Uterus (tissue), 3 donors: ENCODE measurements at regions not wholly inside any gene's neighbourhood (a gene's known extent, or its start where the extent isn't known, plus 50 kb on each side); places are given as distances from the start of the nearest gene placed in this dataset.

ENCODE experiments used
- DNase-seq, 2 donors: peaks; one replicate each; pipeline ENCODE4 v3.0.0-alpha.2; 2019 to 2020
- H3K27ac ChIP-seq, 2 donors: fragments of 200-600 bp; sonication (generic); 1 replicate in 1 of 2; 2 replicates in 1 of 2; pipeline ENCODE4 v1.5.1; 2016 to 2018
- H3K27me3 ChIP-seq, 2 donors: fragments of 200-600 bp; sonication (generic); one replicate each; pipeline ENCODE4 v1.5.1; 2018 to 2019; ENCODE audit warnings: control low read depth in 1 of 2
- H3K36me3 ChIP-seq, 2 donors: fragments of 200-600 bp; sonication (generic); one replicate each; pipeline ENCODE4 v1.5.1; 2019; ENCODE audit warnings: control low read depth in 1 of 2
- H3K4me1 ChIP-seq, 2 donors: fragments of 200-600 bp; sonication (generic); one replicate each; pipeline ENCODE4 v1.5.1; 2018 to 2019; ENCODE audit warnings: control low read depth in 1 of 2
- H3K4me3 ChIP-seq, 2 donors: fragments of 200-600 bp; sonication (generic); 1 replicate in 1 of 2; 2 replicates in 1 of 2; pipeline ENCODE4 v1.5.1; 2018 to 2019; ENCODE audit warnings: mild to moderate bottlenecking in 1 of 2
- H3K9me3 ChIP-seq, 2 donors: fragments of 200-600 bp; sonication (generic); one replicate each; pipeline ENCODE4 v1.5.1; 2019; ENCODE audit warnings: control low read depth in 1 of 2
- CTCF ChIP-seq, 4 experiments: fragments of 200-600 bp in 2 of 4; fragments of 450-650 bp in 2 of 4; sonication (generic) in 2 of 4; IDR thresholded peaks; one replicate each; pipeline ENCODE4 v1.5.1; 2016 to 2019; ENCODE audit warnings: antibody characterized with exemption in 4 of 4, mild to moderate bottlenecking in 2 of 4, moderate library complexity in 1 of 4
- POLR2A ChIP-seq, 2 donors: fragments of 450-650 bp; IDR thresholded peaks; one replicate each; pipeline ENCODE4 v1.6.1; 2016; ENCODE audit warnings: antibody characterized with exemption in 2 of 2, mild to moderate bottlenecking in 1 of 2, moderate library complexity in 1 of 2
- intact Hi-C: fragments of 100-400 bp; cut with DNase I; formaldehyde crosslinking; loops from one replicate; pipeline ENCODE4 v1.15.1; 2023; ENCODE audit warnings: low total_unique reads
- donor health status: DM: yes; HTN: yes; CAD: no.

GRCh38 chr2:224258059-224258458 lies 143.8 kb downstream of the FAM124B start:
- H3K27me3 ChIP-seq: no peaks in the 10 kb centered on the region

DNA sequence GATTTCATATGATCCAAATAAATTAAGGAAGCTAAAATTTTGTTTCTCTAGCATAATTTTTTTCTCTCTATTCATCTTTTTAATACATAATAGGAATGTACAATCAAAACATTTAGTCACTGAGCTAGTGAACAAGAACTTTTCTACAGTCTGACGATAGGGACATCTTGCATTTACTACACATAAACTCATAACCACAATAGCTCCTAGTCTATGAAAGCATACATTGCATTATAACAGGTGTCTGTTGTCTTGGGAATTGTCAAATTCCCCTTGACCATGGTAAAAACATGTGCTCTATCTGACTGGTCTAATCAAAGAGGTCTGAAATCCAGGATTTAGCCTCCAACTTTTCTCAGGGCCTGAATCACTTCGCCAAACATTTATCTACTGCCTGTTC lies 144.8 kb downstream of the FAM124B start:
- Histone ChIP-seq H3K9me3 (no peaks in the 10 kb centered on the region), H3K4me1 (no peaks in the 10 kb centered on the region), H3K27me3 (no peaks in the 10 kb centered on the region), H3K27ac (no peak overlapping the region), H3K36me3 (no peaks in the 10 kb centered on the region), H3K4me3 (no peak overlapping the region)
- intact Hi-C loops: no loop called here
- no peak for TF ChIP-seq CTCF (IDR thresholded peaks at IDR 0.05)
- TF ChIP-seq POLR2A (IDR thresholded peaks at IDR 0.05): no peak
- DNase-seq: no peak

More at GRCh38 chr2:224258059-224258458, 143.8 kb downstream of the FAM124B start:
- no peak for TF ChIP-seq CTCF (IDR thresholded peaks at IDR 0.05)
- no peak for TF ChIP-seq POLR2A (IDR thresholded peaks at IDR 0.05)
- Histone ChIP-seq H3K9me3 (no peaks in the 10 kb centered on the region), H3K27ac (no peak overlapping the region), H3K4me3 (no peak overlapping the region), H3K36me3 (no peaks in the 10 kb centered on the region), H3K4me1 (no peaks in the 10 kb centered on the region)
- DNase-seq: no peak
- intact Hi-C loops: no loop called here

- Histone ChIP-seq H3K4me3 (no peak overlapping the region), H3K36me3 (no peaks in the 10 kb centered on the region), H3K27me3 (no peaks in the 10 kb centered on the region), H3K4me1 (no peaks in the 10 kb centered on the region), H3K27ac (no peak overlapping the region), H3K9me3 (no peaks in the 10 kb centered on the region)
- DNase-seq: no peak
- intact Hi-C loops: no loop called here
- TF ChIP-seq POLR2A (IDR thresholded peaks at IDR 0.05) (no peak), CTCF (IDR thresholded peaks at IDR 0.05) (no peak)
Observed at GRCh38 chr2:224253464-224253863, 148.4 kb downstream of the FAM124B start.

GRCh38 chr2:224252631-224253030 lies 149.3 kb downstream of the FAM124B start:
- H3K4me1 ChIP-seq: no peaks in the 10 kb centered on the region
- no peak overlapping the region for H3K27ac ChIP-seq
- TF ChIP-seq CTCF (IDR thresholded peaks at IDR 0.05): no peak
- TF ChIP-seq POLR2A (IDR thresholded peaks at IDR 0.05): no peak
- intact Hi-C loops: no loop called here
- no peaks in the 10 kb centered on the region for H3K27me3 ChIP-seq
- no peak for DNase-seq
- no peaks in the 10 kb centered on the region for H3K36me3 ChIP-seq
- H3K9me3 ChIP-seq: no peaks in the 10 kb centered on the region
- no peak overlapping the region for H3K4me3 ChIP-seq

DNA sequence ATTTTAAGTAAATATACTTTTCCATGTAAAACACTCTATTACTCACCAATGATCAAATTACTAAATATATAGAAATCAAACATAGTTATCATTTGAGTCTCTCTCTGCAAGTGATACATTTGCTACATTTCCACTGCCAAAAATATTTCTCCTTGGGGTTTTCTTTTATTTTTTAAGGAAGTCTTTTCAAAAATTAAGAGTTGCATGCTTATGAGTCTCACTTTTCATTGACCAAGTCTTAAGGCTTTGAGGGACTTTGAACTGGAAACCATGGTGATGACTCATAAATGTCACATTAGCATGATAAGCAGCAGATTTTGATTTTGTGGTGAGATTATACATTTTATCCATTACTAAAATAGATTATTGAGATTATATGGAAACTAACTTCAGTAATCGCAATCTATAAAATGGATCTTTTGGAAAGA lies 152.9 kb downstream of the FAM124B start:
- no peak overlapping the region for H3K4me3 ChIP-seq
- H3K27me3 ChIP-seq: no peaks in the 10 kb centered on the region
- intact Hi-C loops: no loop called here
- no peak for DNase-seq
- no peaks in the 10 kb centered on the region for H3K36me3 ChIP-seq
- no peak overlapping the region for H3K27ac ChIP-seq
- TF ChIP-seq CTCF (IDR thresholded peaks at IDR 0.05) (no peak), POLR2A (IDR thresholded peaks at IDR 0.05) (no peak)
- no peaks in the 10 kb centered on the region for H3K9me3 ChIP-seq
- no peaks in the 10 kb centered on the region for H3K4me1 ChIP-seq
